AG09319 (cell line): ENCODE measurements at regions not wholly inside any gene's neighbourhood (a gene's known extent, or its start where the extent isn't known, plus 50 kb on each side); places are given as distances from the start of the nearest gene placed in this dataset.

Experiments used
- DNase-seq: peaks from one replicate; pipeline ENCODE4 v3.0.0-alpha.2; 2010; ENCODE audit warnings: low read depth; ENCODE audit errors: extremely low read depth
- CTCF ChIP-seq: IDR thresholded peaks from 2 replicates; pipeline ENCODE4 v1.5.1; 2011; ENCODE audit warnings: low read depth, mild to moderate bottlenecking, inconsistent platforms, low read length, moderate library complexity

GRCh38 chr14:96951511-96951910, 154.3 kb downstream of the VRK1 start:
- no peak for DNase-seq
- no peak for TF ChIP-seq CTCF

DNA sequence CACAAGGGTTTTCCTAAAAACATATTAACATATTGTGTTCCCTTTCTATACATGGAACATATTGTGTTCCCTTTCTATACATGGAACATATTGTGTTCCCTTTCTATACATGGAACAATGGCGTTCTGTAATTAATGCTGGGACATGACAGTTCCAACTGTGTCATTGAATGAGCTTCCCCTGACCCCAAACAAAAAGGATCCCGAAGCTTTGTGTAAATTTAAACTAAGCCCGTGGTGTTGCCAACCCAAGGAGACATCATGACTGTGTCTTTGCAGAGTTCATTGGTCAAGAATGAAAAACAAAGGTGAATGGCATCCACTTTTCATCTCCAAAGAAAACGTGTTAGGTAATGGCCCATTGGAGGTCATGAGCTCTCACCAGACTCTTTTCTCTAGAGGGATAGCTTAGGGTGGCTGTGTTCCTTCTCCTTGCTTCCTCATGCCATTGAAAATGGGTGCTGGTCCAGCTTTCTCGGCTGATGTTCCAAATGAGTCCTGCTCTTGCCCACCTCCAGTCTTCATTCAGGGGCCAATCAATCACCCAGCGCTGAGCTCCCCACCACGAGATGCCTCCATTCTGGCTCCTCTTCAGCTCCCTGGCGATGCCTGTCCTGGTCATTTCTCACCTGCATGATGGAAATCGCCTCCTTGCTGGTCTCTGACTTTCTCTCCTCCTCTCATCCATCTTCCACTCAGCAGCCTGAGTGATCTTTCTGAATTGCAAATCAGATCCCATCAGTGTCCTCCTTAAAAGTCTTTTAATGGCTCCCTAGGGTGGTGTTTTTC, 156.1 kb downstream of the VRK1 start:
- DNase-seq, result no peak
- TF ChIP-seq CTCF, result no peak

- TF ChIP-seq CTCF, result no peak
- no peak for DNase-seq
Observed at GRCh38 chr14:96953875-96954185, 156.6 kb downstream of the VRK1 start.

DNA sequence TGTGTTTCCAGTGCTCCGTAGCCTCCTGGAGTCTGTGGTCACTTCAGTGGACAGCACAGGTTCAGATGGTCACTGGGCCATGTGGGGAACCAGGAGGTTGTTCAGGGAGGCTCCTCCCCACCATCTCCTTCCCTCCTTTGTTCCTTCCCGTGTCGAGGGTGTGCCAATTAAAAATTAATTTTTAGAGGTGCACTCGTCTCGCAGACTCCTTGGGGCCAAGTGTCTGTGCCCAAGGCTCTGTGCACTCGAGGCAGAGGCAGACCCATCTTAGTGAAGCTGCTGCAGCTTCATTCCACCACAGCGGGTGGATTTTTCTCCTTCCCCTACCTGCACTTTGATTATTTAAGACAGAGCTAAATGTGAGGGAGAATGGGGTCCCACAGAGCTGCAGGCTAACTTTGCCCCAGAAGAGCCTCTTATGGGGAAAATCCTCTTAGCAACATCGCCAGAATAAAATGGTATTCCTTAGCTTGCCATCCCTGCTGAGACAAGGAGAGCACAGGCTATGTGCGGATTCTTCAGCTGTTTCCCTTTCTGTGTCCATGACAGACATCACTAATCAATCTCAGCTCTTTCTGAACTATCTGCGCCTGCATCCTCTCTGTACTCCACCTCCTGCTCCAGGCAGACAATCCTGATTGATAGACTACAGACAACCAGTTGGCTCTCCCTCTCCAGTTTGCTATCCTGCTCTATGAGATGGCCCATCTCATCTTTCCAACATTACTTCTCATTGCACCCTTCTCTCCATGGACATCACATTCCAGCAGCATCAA, 159.5 kb downstream of the VRK1 start:
- no peak for DNase-seq
- TF ChIP-seq CTCF, result no peak

DNA sequence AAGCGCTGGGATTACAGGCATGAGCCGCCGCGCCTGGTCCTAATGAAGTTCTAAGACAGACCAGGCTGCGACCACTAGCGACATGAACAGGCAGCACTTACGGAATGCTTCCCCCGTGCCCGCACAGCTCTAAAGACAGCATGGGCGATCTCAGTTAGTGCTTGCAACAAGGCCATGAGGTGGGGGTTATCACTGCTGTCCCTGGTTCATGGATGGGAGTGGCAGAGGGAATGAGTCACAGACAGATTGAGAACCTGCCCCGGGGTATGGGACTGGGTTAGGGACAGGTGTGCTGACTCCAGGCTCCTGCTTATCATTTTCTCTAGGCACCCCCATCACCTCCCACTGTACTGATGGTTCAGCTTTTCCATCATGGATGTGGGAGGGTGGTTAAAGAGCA, 160.9 kb downstream of the VRK1 start:
- no peak for DNase-seq
- no peak for TF ChIP-seq CTCF

DNA sequence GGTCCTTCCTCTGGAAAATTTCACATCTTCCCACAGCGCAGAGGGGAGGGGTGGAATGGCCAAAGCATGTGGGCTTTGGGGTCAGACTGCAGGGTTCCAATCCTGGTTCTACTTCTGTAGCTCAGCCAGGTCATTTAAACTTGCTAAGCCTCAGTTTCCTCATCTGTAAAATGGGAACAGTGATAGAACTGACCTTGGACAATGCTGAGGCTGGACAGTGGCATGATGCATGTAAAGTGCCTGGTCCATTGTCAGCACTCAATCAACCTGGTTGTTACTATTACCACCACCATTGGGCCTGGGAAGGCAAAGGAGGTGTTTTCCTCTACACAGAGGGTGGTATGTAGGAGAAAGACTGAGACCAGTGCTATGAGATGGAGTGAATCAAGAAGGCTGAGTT, 162.8 kb downstream of the VRK1 start:
- no peak for TF ChIP-seq CTCF
- DNase-seq, result no peak

DNA sequence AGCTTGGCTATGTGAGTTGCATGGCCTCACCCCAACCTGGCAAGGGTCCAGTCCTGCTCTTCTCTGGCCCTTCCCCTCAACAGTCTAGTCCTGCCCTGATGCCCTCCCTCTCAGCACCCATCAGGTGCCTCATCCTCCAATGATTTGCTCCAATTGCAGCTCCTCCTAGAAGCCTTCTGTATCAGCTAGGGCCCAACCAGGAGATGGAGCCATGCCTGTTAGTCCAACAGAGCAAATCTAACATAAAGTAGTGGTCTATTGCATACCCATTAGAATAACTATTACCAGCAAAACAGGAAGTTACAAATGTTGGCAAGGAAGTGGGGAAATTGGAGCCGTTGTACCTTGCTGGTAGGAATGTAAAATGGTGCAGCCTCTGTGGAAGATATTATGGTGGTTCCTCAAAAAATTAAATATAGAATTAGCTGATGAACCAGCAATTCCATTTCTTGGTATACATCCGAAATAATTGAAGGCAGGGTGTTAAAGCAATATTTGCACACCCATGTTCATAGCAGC, 163.5 kb downstream of the VRK1 start:
- DNase-seq, result no peak
- TF ChIP-seq CTCF, result no peak
